ENCODE measurements at regions not wholly inside any gene's neighbourhood (a gene's known extent, or its start where the extent isn't known, plus 50 kb on each side); places are given as distances from the start of the nearest gene placed in this dataset.

DNA sequence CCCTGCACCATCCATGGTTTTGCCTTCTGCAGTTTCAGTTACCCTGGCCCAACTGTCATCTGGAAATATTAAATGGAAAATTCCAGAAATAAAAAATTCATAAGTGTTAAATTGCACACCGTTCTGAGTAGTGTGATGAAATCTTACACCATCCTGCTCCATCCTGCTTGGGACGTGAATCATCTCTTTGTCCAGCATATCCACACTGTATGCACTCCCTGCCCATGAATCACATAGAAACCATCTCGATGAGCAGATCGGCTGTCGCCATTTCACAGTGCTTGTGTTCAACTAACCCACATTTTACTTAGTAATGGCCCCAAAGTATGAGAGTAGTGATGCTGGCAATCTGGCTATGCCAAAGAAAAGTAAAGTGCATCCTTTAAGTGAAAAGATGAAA is 105.9 kb upstream of the ID4 start:
- no peaks in the 10 kb centered on the region for H3K4me1 Mint-ChIP-seq
- no peak overlapping the region for H3K4me3 Mint-ChIP-seq
- H3K36me3 Mint-ChIP-seq, result no peaks in the 10 kb centered on the region
- ATAC-seq (ENCODE audit: low read depth), result no peak
- H3K9me3 Mint-ChIP-seq, result peaks cover 2% of the 10 kb centered on the region
- no peak overlapping the region for H3K27ac Mint-ChIP-seq
- H3K27me3 Mint-ChIP-seq, result no peaks in the 10 kb centered on the region
- POLR2A ChIA-PET, result no interaction called here
- no peak for DNase-seq

DNA sequence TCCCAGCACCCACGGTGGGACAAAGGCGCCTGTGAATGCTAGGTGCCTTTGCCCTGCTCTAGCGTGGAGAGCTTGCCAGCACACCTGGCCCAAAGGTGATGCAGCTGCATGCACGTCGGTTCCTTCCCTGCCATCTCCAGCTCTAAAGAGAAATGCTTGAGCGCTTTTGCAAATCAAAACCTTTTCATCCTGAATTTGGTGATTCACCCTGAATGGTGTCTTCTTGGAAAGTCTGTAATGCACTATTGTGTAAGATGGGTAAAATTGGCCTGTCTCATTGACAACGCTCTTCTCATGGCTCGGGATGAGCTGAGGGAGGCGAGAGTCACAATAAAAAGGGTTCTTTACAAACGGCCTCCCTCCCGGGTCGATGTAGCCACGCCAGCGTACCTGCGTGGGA is 103.1 kb upstream of the ID4 start:
- H3K27me3 Mint-ChIP-seq, result no peaks in the 10 kb centered on the region
- ATAC-seq (ENCODE audit: low read depth) (no peak), DNase-seq (no peak)
- H3K4me3 Mint-ChIP-seq, result no peak overlapping the region
- H3K4me1 Mint-ChIP-seq, result no peaks in the 10 kb centered on the region
- H3K27ac Mint-ChIP-seq, result no peak overlapping the region
- H3K9me3 Mint-ChIP-seq, result peaks cover 2% of the 10 kb centered on the region
- no peaks in the 10 kb centered on the region for H3K36me3 Mint-ChIP-seq
- POLR2A ChIA-PET, result no interaction called here

DNA sequence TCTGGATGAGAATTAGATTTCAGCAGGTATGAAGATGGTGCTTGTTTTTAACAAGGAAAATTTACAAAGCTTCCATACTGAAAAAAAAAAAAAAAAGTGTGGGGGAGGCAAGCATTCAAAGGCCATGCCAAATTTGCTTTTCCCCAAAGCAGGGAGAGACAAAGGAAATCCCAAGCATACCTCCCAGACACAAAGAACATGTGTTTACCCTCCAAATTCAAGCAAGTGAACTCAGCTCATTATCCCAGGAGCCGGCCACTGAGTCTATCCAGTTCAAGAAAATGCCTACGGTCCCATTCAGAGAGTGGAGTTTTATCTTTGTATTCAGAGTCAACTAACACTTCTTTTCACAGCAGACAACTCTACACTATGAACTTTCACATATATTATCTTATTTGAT is 102.7 kb upstream of the ID4 start:
- no peak overlapping the region for H3K27ac Mint-ChIP-seq

DNA sequence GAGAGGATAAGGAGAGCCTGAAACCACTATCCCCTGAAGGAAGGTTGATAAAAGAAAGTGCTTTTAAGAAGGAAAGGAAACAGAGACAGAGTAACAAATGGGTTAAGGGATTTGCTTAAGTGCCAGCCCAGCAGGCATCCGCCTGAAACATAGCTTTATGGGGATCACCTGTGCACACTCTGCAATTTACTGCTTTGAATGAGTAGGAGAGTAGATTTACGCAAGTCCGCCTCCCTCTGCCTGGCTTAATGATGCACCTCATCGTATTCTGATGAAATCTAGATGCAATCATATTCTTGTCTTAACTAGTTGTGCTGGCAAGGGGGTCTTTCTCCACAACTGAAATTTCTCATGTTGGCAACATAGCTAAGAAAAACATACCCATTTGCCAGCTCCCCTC is 101.1 kb upstream of the ID4 start:
- Mint-ChIP-seq H3K4me3 (no peak overlapping the region), H3K27ac (no peak overlapping the region), H3K9me3 (peaks cover 2% of the 10 kb centered on the region), H3K27me3 (no peaks in the 10 kb centered on the region), H3K4me1 (no peaks in the 10 kb centered on the region), H3K36me3 (no peaks in the 10 kb centered on the region)
- POLR2A ChIA-PET, result no interaction called here
- ATAC-seq (ENCODE audit: low read depth), result no peak
- no peak for DNase-seq

More for the DNA sequence above, 102.7 kb upstream of the ID4 start:
- Mint-ChIP-seq H3K4me3 (no peak overlapping the region), H3K9me3 (peaks cover 2% of the 10 kb centered on the region), H3K4me1 (no peaks in the 10 kb centered on the region), H3K36me3 (no peaks in the 10 kb centered on the region), H3K27me3 (no peaks in the 10 kb centered on the region)
- POLR2A ChIA-PET, result no interaction called here
- DNase-seq, result no peak
- ATAC-seq (ENCODE audit: low read depth), result no peak

DNA sequence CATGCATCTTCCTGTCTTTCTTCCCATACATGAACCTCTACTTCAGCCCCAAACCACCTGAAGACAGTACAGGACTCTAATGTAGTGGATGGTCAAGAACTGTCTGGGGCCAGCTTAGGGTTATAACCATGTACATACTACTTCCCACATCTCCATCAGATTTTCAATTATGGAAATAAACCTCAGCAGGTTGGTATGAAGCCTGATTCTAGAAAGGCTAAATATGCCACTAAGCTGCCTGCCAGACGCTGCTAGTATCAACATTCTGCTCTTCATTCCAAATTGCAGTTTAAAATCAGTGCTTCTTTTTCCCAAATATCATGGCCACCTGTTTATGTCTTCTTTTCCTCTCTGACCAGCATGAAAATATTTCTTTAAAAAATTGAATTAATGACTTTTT is 99.2 kb upstream of the ID4 start:
- no peaks in the 10 kb centered on the region for H3K9me3 Mint-ChIP-seq
- DNase-seq (no peak), ATAC-seq (ENCODE audit: low read depth) (no peak)
- no peak overlapping the region for H3K4me3 Mint-ChIP-seq
- POLR2A ChIA-PET, result no interaction called here
- H3K27me3 Mint-ChIP-seq, result no peaks in the 10 kb centered on the region
- no peaks in the 10 kb centered on the region for H3K4me1 Mint-ChIP-seq
- H3K27ac Mint-ChIP-seq, result no peak overlapping the region
- no peaks in the 10 kb centered on the region for H3K36me3 Mint-ChIP-seq

DNA sequence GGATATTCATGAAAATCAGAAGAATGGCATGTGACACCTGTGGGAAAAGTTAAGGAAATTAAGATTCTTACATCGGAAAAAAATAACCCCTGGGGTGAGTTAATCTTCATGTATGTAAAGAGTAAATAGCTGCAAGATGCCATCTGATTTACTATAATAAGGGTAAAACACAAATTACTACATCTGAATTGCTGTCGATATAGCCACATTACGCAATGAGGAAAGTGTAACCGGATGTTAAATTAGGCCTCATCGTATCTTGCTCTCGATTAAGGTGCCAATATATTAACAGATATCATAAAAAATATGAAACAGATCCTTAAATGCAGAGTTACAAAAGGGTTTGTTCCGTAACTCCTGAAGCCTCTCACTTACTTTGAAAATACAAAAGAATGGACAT is 87.4 kb upstream of the ID4 start:
- no peak for ATAC-seq (ENCODE audit: low read depth)
- Mint-ChIP-seq H3K27ac (no peak overlapping the region), H3K4me1 (no peaks in the 10 kb centered on the region), H3K27me3 (no peaks in the 10 kb centered on the region), H3K9me3 (no peaks in the 10 kb centered on the region), H3K36me3 (no peaks in the 10 kb centered on the region), H3K4me3 (no peak overlapping the region)
- POLR2A ChIA-PET, result no interaction called here
- DNase-seq, result no peak

DNA sequence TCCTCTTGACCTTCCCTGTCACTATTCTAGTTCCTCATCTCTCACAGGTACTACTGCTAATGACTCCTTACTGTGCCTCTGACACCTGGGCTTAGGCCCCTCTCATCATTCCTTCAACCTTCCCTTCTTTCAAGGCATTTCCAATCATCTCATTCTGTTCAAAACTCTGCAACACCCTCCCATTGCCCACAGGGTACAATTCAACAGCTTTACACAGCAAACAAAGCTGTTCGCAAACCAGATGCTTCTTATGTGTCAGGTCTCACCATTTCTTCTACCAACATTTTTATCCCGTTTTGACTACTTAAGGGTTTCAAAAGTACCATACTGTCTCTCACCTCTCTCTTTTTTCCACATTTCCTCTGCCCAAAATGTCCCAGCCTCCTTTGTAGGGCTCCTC is 84.4 kb upstream of the ID4 start:
- H3K9me3 Mint-ChIP-seq, result no peaks in the 10 kb centered on the region
- no peaks in the 10 kb centered on the region for H3K36me3 Mint-ChIP-seq
- no peak overlapping the region for H3K4me3 Mint-ChIP-seq
- no peaks in the 10 kb centered on the region for H3K27me3 Mint-ChIP-seq
- ATAC-seq (ENCODE audit: low read depth), result no peak
- H3K4me1 Mint-ChIP-seq, result no peaks in the 10 kb centered on the region
- POLR2A ChIA-PET, result no interaction called here
- no peak for DNase-seq
- H3K27ac Mint-ChIP-seq, result no peak overlapping the region

DNA sequence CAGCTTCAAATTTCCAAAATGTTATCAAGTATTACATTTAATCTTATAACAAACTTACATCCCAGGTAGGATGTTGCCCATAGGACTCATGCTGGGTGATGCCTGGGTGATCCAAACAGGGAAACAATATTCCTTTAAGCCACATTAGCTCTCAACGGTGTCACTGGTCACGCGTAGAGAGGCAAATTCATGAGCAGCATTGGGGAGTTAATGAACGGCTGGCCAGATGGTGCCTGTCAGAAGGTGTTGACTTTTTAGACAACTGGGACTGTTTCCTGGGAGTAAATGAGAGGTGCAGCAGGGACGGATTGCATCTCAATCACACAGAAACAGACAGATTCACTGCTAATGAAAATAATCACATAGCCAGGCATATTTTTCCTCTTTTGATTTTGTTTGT is 83.3 kb upstream of the ID4 start:
- POLR2A ChIA-PET, result no interaction called here
- DNase-seq, result no peak

DNA sequence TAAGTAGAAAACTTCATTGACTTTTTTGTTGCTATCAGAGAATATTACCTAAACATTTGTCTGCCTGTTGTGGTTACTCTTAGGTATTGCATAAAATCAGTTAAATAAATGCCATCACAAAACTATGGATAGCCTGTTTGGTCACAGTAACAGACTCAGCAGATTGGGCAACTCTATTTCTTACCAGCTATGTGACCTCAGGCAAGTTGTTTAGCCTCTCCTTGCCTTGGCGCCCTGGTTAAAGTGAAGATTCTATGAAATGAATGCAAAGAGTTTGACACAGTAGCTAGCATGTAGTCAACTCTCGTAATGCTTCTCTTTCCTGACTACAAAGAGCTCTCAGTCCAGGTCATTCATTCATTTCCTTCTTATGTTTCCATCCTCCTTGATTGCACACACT is 82.5 kb upstream of the ID4 start:
- Mint-ChIP-seq H3K36me3 (no peaks in the 10 kb centered on the region), H3K4me1 (no peaks in the 10 kb centered on the region), H3K4me3 (no peak overlapping the region), H3K9me3 (no peaks in the 10 kb centered on the region), H3K27me3 (no peaks in the 10 kb centered on the region), H3K27ac (no peak overlapping the region)
- no peak for ATAC-seq (ENCODE audit: low read depth)
- DNase-seq, result no peak
- POLR2A ChIA-PET, result no interaction called here

More for the DNA sequence above, 83.3 kb upstream of the ID4 start:
- no peaks in the 10 kb centered on the region for H3K9me3 Mint-ChIP-seq
- H3K27me3 Mint-ChIP-seq, result no peaks in the 10 kb centered on the region
- no peak overlapping the region for H3K4me3 Mint-ChIP-seq
- H3K4me1 Mint-ChIP-seq, result no peaks in the 10 kb centered on the region
- H3K27ac Mint-ChIP-seq, result no peak overlapping the region
- H3K36me3 Mint-ChIP-seq, result no peaks in the 10 kb centered on the region
- ATAC-seq (ENCODE audit: low read depth), result no peak

DNA sequence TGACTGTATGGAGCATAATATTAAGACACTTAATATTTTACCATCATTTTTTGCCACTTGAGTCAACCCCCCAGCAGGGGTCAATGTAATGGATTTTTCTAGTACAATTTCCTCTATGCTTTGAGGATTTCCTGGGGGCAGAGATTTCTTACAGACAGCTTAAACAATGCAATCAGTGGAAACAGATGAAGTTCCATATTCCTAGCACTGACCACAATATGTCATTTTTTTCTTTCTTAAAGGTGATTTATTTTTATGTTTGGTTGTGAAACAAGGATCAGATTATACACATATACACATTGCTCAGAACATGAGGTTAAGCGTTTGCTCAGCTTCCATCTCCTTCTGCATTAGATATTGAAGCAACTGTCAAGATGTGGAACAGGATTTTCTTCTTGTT is 82.0 kb upstream of the ID4 start:
- DNase-seq (no peak), ATAC-seq (ENCODE audit: low read depth) (no peak)
- H3K36me3 Mint-ChIP-seq, result no peaks in the 10 kb centered on the region
- POLR2A ChIA-PET, result no interaction called here
- H3K4me3 Mint-ChIP-seq, result no peak overlapping the region
- no peaks in the 10 kb centered on the region for H3K4me1 Mint-ChIP-seq
- H3K9me3 Mint-ChIP-seq, result no peaks in the 10 kb centered on the region
- H3K27me3 Mint-ChIP-seq, result no peaks in the 10 kb centered on the region
- no peak overlapping the region for H3K27ac Mint-ChIP-seq

DNA sequence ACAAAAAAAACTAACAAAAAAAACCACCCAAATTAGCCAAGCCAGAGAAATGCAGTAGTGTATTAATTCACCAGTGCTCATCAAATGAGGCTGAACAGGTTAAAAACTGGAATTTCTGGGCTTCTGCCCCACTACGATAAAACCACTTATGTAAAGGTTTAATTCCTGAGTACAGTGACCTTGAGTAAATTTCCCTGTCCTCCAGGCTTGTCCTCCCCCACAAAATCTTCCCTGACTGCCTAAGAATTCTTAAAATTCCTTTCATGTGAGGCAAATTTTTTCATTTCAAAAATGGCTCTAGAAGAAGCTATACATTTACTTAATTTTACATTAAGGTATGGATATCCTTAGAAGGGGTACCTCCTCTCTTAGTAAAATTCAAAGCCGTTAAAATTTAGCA is 80.1 kb upstream of the ID4 start:
- H3K27ac Mint-ChIP-seq, result no peak overlapping the region
- ATAC-seq (ENCODE audit: low read depth) (no peak), DNase-seq (no peak)
- no peaks in the 10 kb centered on the region for H3K27me3 Mint-ChIP-seq
- POLR2A ChIA-PET, result no interaction called here
- H3K9me3 Mint-ChIP-seq, result no peaks in the 10 kb centered on the region
- no peaks in the 10 kb centered on the region for H3K4me1 Mint-ChIP-seq
- no peak overlapping the region for H3K4me3 Mint-ChIP-seq
- no peaks in the 10 kb centered on the region for H3K36me3 Mint-ChIP-seq

DNA sequence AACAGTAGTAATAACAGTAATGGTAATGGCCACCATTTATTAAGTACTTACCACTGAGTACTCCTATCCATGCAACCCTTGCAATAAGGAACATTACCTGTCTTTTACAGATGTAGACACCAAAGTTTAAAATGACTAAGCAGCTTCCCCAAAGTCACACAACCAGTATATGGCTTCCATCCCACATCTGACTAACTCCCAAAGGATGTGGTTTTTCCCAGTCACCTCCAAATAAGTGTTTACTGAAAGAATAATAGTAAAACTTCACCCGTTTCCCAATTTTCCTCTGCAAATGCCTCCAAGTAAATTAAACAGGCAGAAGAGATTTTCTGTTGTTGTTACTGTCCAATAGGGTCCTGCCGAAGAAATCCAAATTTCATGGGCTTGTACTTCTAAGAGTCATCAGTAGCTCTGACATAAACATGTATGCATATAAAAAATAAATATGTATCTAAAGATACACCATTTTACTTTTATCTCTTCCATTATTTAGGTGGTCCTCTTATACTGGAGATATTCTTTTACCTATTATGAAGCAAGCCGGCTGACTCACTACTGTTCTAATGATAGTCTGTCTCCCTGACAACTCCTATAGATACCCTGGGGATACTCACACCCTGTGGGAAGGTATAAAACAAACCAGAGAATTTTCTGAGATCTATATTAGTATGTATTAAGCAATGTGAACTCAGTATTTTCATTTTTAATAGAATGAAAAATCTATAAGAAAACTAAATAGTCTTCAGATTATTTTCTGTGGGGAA is 77.9 kb upstream of the ID4 start:
- ATAC-seq (ENCODE audit: low read depth) (no peak), DNase-seq (no peak)
- no peaks in the 10 kb centered on the region for H3K36me3 Mint-ChIP-seq
- H3K9me3 Mint-ChIP-seq, result no peaks in the 10 kb centered on the region
- no peaks in the 10 kb centered on the region for H3K4me1 Mint-ChIP-seq
- H3K4me3 Mint-ChIP-seq, result no peak overlapping the region
- no peaks in the 10 kb centered on the region for H3K27me3 Mint-ChIP-seq
- H3K27ac Mint-ChIP-seq, result no peak overlapping the region
- POLR2A ChIA-PET, result no interaction called here

DNA sequence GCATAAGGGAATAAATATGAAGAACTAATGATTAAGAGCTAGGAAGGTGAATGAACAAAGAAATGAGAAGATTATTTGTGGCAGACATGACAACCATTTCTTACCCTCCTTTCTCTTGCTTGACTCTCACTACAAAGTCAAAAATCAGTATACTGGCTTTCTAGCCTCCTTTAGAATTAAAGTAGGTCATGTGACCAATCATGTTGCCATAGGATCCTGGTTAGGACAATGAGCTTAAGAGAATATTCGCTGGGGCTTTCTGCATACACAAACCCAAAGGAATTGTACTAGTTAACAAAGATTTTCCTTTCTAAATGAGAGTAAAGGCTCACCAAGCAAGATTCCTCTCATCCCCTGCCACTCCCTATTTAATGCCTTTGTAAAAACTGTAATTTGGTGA is 76.0 kb upstream of the ID4 start:
- Mint-ChIP-seq H3K27me3 (no peaks in the 10 kb centered on the region), H3K36me3 (no peaks in the 10 kb centered on the region), H3K9me3 (no peaks in the 10 kb centered on the region), H3K4me1 (no peaks in the 10 kb centered on the region), H3K27ac (no peak overlapping the region), H3K4me3 (no peak overlapping the region)
- POLR2A ChIA-PET, result no interaction called here
- ATAC-seq (ENCODE audit: low read depth) (no peak), DNase-seq (no peak)

DNA sequence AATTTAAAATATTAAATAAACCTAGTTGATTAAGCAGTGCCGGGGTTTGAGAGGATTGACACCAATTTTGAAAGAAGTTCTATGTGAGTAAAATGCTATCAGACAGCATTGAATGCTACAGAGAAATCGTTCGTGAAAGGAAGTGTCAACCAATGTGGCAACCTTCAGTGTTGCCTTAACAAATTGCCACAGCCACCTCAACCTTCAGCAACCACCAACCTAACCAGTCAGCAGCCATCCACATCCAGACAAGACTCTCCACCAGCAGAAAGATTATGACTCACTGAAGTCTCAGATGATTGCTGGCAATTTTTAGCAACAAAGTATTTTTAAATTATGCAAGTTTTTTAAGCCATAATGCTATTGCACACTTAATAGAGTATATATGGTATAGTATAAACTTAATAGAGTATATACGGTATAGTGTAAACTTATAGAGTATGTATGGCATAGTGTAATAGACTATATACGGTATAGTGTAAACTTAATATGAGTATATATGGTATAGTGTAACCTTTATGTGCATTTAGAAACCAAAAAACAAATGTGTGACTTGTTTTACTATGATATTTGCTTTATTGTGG is 65.3 kb upstream of the ID4 start:
- Mint-ChIP-seq H3K4me1 (no peaks in the 10 kb centered on the region), H3K9me3 (peaks cover 2% of the 10 kb centered on the region), H3K27me3 (no peaks in the 10 kb centered on the region), H3K4me3 (no peak overlapping the region), H3K27ac (no peak overlapping the region), H3K36me3 (no peaks in the 10 kb centered on the region)
- DNase-seq, result no peak
- POLR2A ChIA-PET, result no interaction called here
- no peak for ATAC-seq (ENCODE audit: low read depth)

DNA sequence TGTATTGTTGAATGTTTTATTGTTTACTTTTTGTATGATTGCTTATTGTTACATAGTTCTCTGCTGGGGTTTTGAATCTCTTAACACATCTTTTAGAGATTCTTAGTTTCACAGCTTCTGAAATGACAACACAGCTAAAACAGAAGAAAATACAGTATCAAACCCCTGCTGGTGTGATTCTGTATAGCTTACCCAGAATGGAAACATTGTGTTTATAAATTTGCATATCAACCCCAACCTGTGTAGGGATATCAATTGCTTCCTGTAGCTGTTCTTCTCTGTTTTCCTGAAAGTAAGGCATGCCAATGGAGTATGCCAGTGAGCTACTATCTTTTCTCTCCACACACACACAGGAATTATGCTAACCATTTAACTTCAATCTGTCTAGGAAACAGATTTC is 64.3 kb upstream of the ID4 start:
- Mint-ChIP-seq H3K4me3 (no peak overlapping the region), H3K27me3 (no peaks in the 10 kb centered on the region), H3K36me3 (no peaks in the 10 kb centered on the region), H3K27ac (no peak overlapping the region), H3K4me1 (no peaks in the 10 kb centered on the region), H3K9me3 (peaks cover 2% of the 10 kb centered on the region)
- ATAC-seq (ENCODE audit: low read depth), result no peak
- POLR2A ChIA-PET, result no interaction called here
- no peak for DNase-seq

Data from activated naive CD8-positive, alpha-beta T cell treated with anti-CD3 and anti-CD28 coated beads, Interleukin-2, amount 10 ng/mL, durations not matched to agents 7 days and 5 days (primary cell).